Adipocyte (in vitro differentiated cells): ENCODE measurements at regions not wholly inside any gene's neighbourhood (a gene's known extent, or its start where the extent isn't known, plus 50 kb on each side); places are given as distances from the start of the nearest gene placed in this dataset.

ENCODE experiments used
- DNase-seq: peaks from one replicate; pipeline ENCODE4 v3.0.0-alpha.2; 2015; ENCODE audit warnings: low read depth
- H3K27me3 ChIP-seq: replicated peaks from 2 replicates; pipeline ENCODE4 v1.7.0; 2013; ENCODE audit warnings: mild to moderate bottlenecking, low read length, moderate library complexity; ENCODE audit not compliant: control insufficient read depth, insufficient read depth
- H3K36me3 ChIP-seq: 2 replicates; pipeline ENCODE4 v1.7.0; 2013; ENCODE audit warnings: low read length, mild to moderate bottlenecking, moderate library complexity; ENCODE audit not compliant: control insufficient read depth, insufficient read depth, severe bottlenecking
- H3K4me1 ChIP-seq: 2 replicates; pipeline ENCODE4 v1.7.0; 2013; ENCODE audit warnings: mild to moderate bottlenecking, low read length, moderate library complexity; ENCODE audit not compliant: control insufficient read depth, insufficient read depth
- H3K4me3 ChIP-seq: 2 replicates; pipeline ENCODE4 v1.7.0; 2013; ENCODE audit warnings: mild to moderate bottlenecking, low read length, moderate library complexity
- H3K9ac ChIP-seq: 2 replicates; pipeline ENCODE4 v1.7.0; 2013; ENCODE audit warnings: mild to moderate bottlenecking, low read length, moderate library complexity
- H3K9me3 ChIP-seq: 2 replicates; pipeline ENCODE4 v1.7.0; 2013; ENCODE audit warnings: mild to moderate bottlenecking, low read length, moderate library complexity; ENCODE audit not compliant: control insufficient read depth

GRCh38 chr5:2903451-2904395, 152.2 kb upstream of the IRX2 start:
- no peak for DNase-seq
- no peaks in the 10 kb centered on the region for H3K4me1 ChIP-seq
- peaks cover 6% of the 10 kb centered on the region for H3K9me3 ChIP-seq
- no peak overlapping the region for H3K9ac ChIP-seq
- no peaks in the 10 kb centered on the region for H3K27me3 ChIP-seq
- H3K4me3 ChIP-seq, result no peak overlapping the region
- no peaks in the 10 kb centered on the region for H3K36me3 ChIP-seq

GRCh38 chr5:2902742-2903297, 151.3 kb upstream of the IRX2 start:
- DNase-seq, result no peak
- peaks cover 6% of the 10 kb centered on the region for H3K9me3 ChIP-seq
- no peak overlapping the region for H3K4me3 ChIP-seq
- H3K9ac ChIP-seq, result no peak overlapping the region
- no peaks in the 10 kb centered on the region for H3K4me1 ChIP-seq
- no peaks in the 10 kb centered on the region for H3K27me3 ChIP-seq
- no peaks in the 10 kb centered on the region for H3K36me3 ChIP-seq

- no peak for DNase-seq
- peaks cover 6% of the 10 kb centered on the region for H3K9me3 ChIP-seq
- H3K27me3 ChIP-seq, result no peaks in the 10 kb centered on the region
- no peaks in the 10 kb centered on the region for H3K36me3 ChIP-seq
- no peak overlapping the region for H3K4me3 ChIP-seq
- H3K4me1 ChIP-seq, result no peaks in the 10 kb centered on the region
- no peak overlapping the region for H3K9ac ChIP-seq
Measured at GRCh38 chr5:2902186-2902585, 150.7 kb upstream of the IRX2 start.

- Histone ChIP-seq H3K9me3 (peaks cover 6% of the 10 kb centered on the region), H3K4me1 (no peaks in the 10 kb centered on the region), H3K4me3 (no peak overlapping the region), H3K36me3 (no peaks in the 10 kb centered on the region), H3K27me3 (no peaks in the 10 kb centered on the region), H3K9ac (no peak overlapping the region)
- DNase-seq, result no peak
Measured at GRCh38 chr5:2901511-2901910, 150.0 kb upstream of the IRX2 start.

- Histone ChIP-seq H3K9me3 (peaks cover 6% of the 10 kb centered on the region), H3K4me3 (no peak overlapping the region), H3K36me3 (no peaks in the 10 kb centered on the region), H3K4me1 (no peaks in the 10 kb centered on the region), H3K27me3 (no peaks in the 10 kb centered on the region), H3K9ac (no peak overlapping the region)
- no peak for DNase-seq
Measured at GRCh38 chr5:2901096-2901495, 149.6 kb upstream of the IRX2 start.

- no peak overlapping the region for H3K4me3 ChIP-seq
- H3K27me3 ChIP-seq, result no peaks in the 10 kb centered on the region
- H3K36me3 ChIP-seq, result no peaks in the 10 kb centered on the region
- DNase-seq, result no peak
- H3K9ac ChIP-seq, result no peak overlapping the region
- H3K4me1 ChIP-seq, result no peaks in the 10 kb centered on the region
- peaks cover 6% of the 10 kb centered on the region for H3K9me3 ChIP-seq
Measured at GRCh38 chr5:2900360-2900759, 148.9 kb upstream of the IRX2 start.

- no peak overlapping the region for H3K9ac ChIP-seq
- H3K4me1 ChIP-seq, result no peaks in the 10 kb centered on the region
- H3K9me3 ChIP-seq, result peaks cover 6% of the 10 kb centered on the region
- DNase-seq, result no peak
- no peaks in the 10 kb centered on the region for H3K36me3 ChIP-seq
- H3K27me3 ChIP-seq, result no peaks in the 10 kb centered on the region
- H3K4me3 ChIP-seq, result no peak overlapping the region
Measured at GRCh38 chr5:2899311-2899710, 147.8 kb upstream of the IRX2 start.

- no peak for DNase-seq
- H3K9ac ChIP-seq, result no peak overlapping the region
Measured at GRCh38 chr5:2898661-2899060, 147.2 kb upstream of the IRX2 start.

DNA sequence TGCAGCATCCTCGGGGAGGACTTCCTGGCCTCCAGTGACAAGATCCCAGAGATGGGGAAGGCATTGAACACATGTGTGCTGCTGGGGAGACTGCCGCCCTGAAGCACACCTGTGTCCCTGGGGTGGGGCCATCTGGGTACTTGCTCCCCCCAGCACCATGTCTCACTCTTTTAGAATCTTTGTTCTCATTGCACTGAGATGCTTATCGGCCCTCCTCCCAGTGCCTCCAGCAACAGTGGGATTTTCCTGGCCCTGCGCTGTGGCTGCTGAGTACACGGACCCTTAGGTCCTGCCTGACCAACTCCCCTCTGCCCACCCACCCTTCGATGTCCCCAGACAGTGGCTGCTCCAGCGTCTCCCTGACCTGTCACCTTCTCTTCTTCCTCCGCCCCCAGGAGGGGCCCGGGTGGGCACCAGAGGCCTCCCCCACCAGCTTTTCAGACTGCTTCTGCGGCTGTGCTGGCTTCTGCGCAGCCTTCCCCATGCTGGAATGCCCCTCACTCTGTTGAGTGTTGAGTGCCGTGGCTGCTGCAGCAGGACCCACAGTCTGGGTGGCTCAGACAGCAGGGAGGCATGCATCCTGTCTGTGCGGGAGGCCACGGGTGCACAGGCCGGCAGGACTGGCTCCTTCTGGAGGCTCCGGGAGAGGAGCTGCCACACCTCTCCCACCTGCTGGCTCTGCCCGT, 145.9 kb upstream of the IRX2 start:
- Histone ChIP-seq H3K36me3 (no peaks in the 10 kb centered on the region), H3K4me1 (no peaks in the 10 kb centered on the region), H3K4me3 (no peak overlapping the region), H3K9me3 (peaks cover 6% of the 10 kb centered on the region), H3K27me3 (no peaks in the 10 kb centered on the region), H3K9ac (no peak overlapping the region)
- DNase-seq, result no peak

More at GRCh38 chr5:2898661-2899060, 147.2 kb upstream of the IRX2 start:
- Histone ChIP-seq H3K36me3 (no peaks in the 10 kb centered on the region), H3K4me1 (no peaks in the 10 kb centered on the region), H3K4me3 (no peak overlapping the region), H3K9me3 (peaks cover 6% of the 10 kb centered on the region), H3K27me3 (no peaks in the 10 kb centered on the region)

- Histone ChIP-seq H3K9me3 (peaks cover 6% of the 10 kb centered on the region), H3K4me3 (no peak overlapping the region), H3K27me3 (no peaks in the 10 kb centered on the region), H3K9ac (no peak overlapping the region), H3K4me1 (no peaks in the 10 kb centered on the region), H3K36me3 (no peaks in the 10 kb centered on the region)
- DNase-seq, result no peak
Measured at GRCh38 chr5:2896371-2897275, 145.1 kb upstream of the IRX2 start.
